ENCODE measurements at regions not wholly inside any gene's neighbourhood (a gene's known extent, or its start where the extent isn't known, plus 50 kb on each side); places are given as distances from the start of the nearest gene placed in this dataset.

DNA sequence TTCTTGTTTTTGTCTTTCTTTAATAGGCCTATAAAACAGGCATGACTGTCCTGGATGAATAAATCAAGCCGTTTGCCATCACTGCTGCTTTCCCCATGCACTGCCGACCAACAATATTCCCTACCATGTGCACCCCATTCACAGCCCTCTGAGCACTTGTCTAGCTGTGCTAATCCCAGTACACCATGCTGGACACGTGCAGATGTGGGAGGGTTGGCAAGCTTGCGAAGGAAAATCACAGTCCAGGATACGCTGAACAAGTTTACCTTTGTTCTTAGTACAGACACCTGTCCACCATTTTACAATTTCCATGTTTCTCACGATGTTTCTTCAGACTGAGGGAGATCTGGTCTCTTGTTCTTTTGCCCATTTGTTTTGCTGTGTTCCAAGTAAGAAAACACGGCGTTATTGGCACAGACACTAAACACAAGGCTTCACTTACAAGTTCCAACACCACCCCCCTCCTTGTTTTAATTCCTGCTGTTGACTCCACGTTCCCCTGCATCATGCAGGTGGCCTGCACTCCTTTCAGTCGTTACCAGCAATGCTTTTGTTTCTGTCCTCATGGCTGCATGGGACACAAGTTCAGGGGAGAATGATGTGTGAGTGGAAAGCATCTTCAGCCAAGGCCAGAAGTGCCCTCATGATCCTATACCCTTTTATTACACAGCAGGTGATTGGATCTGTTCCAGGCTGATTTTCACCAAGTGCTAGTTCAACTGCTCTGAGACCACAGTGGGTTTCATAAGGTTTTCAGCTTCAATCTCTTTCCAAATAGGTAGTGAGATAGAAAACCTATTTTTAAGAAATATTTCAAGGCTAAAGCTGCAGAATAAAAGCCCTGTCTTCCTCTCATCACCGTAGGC lies 608.9 kb downstream of the IRX1 start:
- DNase-seq: no peak

DNA sequence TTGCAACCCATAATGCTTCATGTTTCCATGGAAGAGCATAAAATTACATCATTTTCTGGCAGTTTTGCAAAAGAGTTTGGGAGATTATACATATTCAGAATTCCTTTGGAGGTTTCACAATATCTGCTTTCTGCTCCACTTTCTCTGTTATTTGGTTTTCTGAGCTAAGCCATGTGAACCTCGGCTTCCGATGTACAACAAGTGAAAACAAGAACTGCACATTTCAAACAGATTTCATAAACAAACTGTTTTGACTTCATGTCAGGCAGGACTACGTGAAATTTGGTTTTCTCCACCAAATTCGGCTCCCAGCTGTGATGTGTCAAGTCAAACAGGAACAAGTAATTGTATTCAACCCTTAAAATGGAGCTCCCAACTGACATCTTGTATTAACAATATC lies 609.8 kb downstream of the IRX1 start:
- no peak for DNase-seq

DNA sequence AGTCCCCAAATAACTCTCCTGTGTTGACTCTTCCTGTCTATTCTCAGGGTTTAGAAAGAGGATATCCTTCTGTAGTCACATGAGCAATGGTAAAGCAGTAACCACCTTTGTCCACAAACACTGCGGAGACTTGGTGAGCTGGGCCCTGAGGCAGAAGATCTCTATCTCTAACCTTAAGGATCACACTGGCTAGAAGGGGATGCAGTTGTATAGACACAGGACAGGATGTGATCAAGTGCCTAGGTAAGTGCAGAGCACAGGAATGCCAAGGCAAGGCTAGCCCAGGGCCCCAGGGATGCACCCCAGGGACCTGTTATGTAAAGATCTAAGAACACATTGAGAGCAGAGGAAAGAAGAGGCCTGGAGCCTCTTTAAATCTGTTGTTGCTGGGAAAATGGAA lies 610.5 kb downstream of the IRX1 start:
- DNase-seq: no peak

DNA sequence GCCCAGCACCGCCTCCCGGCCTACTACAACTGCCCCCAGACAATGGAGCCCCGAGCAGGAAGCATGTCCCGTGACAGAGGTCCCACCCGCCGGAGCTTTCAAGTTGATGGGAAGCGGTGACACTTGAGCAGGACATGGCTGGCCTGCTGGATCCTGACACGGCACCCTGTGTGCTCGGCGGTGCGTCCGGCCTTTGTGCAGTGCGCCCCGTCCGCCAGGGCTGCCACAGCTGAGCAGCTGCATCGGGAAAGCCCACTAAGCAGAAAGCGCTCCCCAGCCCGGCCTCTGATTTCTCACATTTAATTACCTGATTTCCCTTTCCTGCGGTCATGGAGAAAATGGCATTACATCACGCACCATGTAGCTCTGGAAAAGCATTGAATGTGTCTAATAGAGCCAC lies 611.9 kb downstream of the IRX1 start:
- DNase-seq: no peak

- no peak for DNase-seq
Measured at GRCh38 chr5:4208537-4208936, 612.9 kb downstream of the IRX1 start.

- no peak for DNase-seq
Measured at GRCh38 chr5:4208996-4209395, 613.4 kb downstream of the IRX1 start.

DNA sequence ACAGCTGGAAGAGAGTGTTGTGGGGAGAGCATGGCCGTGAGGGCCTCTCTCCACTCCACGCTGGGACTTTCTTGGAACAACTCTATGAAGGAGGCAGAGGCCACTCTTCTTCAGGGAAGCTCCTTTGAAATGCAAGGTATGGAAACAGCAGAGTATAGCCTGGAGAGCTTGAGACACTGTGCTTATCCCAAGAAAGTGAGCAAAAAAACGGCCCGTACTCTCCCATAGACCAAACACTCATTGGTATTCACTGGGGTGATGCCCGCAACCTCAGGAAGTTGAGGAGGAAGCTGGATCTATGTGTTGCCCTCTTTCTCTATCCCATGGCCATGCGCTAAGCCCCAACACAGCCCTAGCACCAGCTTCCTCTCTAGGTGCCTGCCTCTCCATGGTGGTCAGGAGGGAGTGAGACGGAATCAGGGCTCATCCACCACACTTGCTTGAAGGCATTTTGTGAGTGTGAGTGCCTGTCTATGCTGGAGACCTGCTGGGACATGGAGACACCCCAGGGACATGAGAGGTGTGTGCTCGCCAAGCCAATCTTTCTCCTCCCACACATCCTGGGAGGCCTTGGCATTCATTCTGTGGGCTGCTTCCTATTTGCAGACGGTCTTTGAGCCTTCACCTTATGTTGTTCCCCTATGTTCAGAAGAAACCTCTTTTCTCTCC lies 616.6 kb downstream of the IRX1 start:
- DNase-seq: no peak

DNA sequence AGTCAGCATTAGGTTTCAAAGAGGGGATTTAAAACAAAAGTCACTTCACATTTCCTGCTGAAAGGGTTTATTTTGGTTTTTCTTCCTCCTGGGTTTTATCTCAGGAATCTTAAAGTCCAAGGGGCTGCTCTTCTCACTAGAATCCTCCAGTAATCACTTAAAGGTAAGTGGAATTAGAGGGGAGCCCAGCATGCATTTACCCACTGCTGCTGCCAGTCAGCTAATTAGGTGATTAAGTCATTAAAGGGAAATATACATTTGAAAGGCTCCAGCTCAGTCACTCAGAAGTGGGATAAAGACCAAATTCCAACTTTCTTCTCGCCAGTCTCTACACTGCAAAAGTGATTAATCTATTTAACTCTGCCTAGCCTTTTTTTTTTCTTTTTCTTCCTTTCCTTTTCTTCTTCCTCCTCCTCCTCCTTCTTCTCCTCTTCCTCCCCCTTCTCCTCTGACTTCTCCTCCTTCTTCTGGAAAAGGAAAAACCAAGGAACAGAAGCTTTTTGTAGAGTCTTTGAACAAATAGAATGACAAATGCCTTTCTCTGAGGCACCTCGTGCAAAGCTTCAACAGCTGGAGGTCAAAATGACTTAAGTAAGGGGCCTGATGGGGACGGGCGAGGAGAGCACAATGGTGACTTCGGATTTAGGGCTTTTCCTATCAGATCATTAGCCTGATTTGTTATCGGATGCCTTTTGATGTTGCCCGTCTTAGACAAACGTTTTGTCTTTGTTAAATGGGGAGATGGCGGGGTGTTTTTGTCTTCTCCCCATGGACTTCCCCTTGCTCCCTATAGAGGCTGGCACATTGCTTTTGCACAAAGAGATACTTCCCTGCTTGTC lies 617.6 kb downstream of the IRX1 start:
- DNase-seq: no peak

GRCh38 chr5:4215143-4215542 lies 619.5 kb downstream of the IRX1 start:
- no peak for DNase-seq

DNA sequence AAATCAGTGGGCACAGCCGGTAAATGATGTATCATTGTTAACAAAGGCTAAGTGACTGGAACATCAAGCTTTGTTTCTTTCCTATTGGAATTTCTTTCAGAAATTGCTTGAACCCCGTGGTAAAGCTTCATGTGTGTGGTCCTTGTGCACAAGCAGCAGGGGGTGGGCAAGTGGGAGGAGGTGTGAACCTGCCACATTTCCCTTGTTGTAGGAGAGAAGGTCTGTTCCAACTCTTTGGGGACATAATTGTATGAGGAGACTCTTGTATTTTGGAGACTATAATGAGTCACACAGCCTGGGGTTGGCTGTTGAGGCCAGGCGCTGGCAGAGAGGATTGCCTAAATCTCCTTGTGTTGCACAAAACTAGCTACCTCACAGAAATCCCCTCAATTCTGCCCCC lies 620.5 kb downstream of the IRX1 start:
- no peak for DNase-seq

DNA sequence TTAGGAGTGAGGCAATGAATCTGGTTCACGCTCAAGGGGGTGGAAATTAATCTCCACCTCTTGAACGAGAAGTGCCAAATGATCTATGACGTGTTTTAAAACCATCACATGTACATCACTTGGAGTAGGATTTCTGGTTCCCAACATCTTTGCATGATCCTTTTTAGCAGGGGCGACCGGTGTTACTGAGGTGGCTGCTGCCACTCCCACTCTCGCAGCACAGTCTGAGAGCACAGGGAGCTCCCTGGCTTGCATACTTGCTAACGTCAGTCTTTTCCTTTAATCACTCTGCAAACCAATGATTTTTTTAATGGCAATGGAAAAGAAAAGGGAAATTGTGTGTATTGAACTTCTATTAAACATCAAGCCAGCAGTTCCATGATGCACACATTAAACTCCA lies 624.4 kb downstream of the IRX1 start:
- no peak for DNase-seq

GRCh38 chr5:4221048-4221447 lies 625.4 kb downstream of the IRX1 start:
- no peak for DNase-seq

DNA sequence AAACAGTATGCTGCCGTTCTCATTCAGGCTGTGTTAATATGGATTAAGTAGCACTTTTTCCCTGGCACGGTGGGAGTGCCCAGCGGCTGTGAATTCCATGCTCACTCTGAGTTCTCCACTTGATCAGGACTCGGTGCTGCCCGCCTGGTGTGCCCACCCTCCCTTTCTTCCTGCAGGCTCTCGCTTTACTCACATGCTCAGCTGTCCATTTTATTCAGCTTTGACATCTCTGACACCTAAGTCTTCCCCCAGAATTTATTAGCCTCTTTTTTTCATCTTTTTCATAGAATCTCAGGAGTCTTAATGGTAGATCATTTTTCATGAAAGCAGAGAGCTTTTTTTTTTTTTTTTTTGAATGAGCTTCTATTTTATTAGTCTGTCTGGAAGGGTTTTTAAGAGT lies 626.5 kb downstream of the IRX1 start:
- no peak for DNase-seq

DNA sequence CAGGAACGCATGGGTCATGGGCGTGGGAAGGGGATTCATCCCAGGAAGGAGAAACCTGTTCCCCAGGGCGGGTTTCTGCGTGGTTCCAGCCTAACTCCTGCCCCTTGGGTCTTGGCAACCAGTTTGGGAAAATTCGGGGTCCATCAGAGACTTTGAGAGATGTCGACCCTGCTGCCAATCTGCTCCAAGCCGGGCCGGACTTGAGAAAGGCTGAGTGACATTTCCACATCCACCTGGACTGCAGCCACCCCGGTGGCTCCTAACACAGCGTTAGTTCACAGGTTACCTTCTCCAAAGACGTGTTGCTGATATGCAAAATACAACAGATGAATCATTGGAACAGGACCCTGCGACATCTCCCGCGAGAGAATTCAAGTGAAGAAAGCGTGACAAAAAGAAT lies 627.2 kb downstream of the IRX1 start:
- DNase-seq: no peak

DNA sequence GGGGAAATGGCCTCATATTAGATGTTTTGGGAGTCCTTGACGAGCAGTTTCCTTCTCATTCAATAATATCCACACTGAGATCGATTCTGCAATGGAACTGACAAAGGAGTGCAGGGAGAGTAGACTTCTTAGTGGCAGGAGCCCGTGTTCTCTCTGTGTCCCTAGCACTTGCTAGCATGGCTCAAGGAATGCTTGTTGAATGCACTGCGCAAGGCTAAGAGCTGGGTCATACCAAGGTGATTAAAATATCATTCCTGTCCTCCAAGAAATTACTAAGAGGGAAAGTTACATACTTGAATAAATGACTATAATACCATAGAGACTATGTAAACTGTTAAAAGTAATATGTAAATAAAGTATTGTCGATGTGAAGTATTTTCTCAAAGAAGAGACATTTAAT lies 630.1 kb downstream of the IRX1 start:
- no peak for DNase-seq

- DNase-seq: no peak
Measured at GRCh38 chr5:4226565-4226964, 630.9 kb downstream of the IRX1 start.

- no peak for DNase-seq
Measured at GRCh38 chr5:4228708-4229107, 633.1 kb downstream of the IRX1 start.

DNA sequence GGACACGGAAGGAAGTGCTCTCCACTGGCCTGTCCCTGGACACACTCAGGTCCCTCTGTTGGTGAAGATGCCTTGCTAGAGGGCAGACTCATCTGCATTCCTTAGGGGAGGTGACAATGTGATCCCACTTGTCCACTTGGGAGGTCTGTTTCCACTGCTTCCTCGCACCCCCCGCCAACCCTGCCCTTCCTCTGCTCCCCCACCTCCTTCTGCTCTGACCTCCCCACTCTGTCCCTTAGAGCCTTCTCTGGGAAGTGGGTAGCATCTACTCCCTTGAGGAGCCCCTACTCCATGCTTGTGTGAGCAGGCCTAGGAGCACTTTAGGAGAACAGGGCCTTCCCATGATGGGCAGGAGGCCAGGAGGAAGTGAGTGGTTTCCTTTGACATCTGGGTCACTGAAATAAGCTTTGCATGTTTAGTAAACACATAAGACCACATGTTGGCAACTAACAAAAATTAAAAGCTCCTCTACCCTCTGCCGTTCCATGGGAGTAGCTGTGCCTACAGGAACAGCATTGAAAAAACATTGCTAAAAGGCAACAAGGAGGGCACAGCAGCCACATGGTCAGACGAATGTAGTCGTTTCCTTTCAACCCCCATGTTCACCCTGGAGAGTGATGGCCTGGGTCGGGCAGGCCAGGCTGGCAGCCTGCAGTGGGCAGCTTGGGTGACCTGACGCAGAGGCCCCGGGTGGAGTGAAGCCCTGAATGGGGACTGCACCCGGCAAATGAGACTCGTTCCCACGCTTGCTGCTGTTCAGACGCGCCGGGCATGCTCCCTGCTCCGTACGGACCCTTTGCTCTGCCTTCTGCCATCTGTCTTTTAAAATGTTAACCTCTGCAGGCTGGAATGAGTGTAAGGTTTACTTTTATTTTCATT lies 634.0 kb downstream of the IRX1 start:
- DNase-seq: no peak

DNA sequence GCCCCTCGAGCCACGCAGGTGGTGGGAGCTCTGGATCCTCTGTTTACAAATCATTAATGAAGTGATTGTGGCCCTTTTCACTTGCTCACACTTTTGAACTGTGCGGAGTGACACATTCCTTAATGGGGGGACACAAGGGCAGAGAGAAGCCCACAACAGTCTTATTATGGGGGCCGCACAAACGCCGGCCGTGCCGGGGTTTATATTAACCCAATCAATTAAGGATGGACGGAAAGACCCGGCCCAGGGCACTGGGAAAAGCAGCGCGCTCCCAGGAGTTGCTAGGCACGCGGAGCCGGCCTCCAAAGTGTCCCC lies 634.8 kb downstream of the IRX1 start:
- DNase-seq: no peak

DNA sequence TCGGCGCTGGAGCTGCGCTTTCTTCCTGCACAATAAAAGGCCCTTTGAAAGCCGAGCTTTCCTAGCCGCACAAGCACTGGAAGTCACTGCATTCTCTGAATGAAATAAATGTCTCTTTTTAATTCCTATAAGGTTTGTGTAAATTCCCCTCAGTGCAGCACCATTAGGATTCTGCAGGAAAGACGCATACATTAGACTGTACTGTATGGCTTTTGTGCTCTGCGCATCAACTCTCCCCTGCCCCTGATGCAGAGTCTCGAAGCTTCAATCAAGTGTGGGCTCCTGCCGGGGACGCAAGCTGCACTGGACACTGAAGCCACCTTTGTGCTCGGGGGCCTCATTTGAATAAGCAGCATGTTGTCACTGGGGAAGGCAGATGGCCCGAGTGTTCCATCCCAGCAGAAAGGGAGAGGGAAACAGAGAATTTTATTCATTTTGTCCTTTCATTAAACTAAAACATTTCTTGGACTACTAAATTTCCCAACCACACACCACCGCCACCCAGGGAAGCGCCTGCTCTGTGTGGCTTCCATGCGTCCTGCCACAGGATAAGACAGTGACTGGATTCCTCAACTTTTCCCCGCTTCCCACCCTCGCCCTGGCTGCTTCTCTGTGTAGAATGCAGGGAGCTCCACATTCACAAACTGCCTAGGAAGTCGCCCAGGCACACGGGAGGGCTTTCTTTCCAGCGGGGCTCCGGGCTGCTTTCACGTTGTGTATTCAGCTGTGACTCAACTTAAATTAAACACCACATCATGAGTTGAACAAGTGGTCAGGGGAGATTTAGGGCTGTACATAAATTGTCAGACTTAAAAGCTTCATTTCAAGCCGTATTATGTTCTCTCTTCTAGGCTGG lies 635.4 kb downstream of the IRX1 start:
- no peak for DNase-seq

GRCh38 chr5:4232084-4232483 lies 636.5 kb downstream of the IRX1 start:
- no peak for DNase-seq

DNA sequence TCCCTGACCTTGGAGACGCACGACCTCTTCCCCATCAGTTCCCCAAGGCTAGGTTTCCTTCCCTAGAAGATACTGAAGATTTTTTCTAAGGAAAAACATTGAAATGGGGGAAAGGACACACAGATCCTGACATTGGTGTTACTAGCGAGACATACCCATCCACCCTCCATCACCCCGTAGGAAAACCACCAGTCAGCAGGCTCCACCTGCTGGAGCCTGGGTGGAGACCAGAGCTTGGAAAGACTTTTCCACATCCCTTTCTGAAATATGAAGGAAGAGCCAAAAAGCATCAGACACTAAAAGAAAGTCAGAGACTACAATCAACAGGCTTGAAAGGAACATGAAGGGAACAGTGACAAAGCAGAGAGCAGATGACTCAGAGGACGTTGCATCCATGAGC lies 638.0 kb downstream of the IRX1 start:
- DNase-seq: no peak

All from CD4-positive, alpha-beta T cell treated with Interleukin-6 for 4 hours (primary cell).